ENCODE measurements at regions not wholly inside any gene's neighbourhood (a gene's known extent, or its start where the extent isn't known, plus 50 kb on each side); places are given as distances from the start of the nearest gene placed in this dataset.
A peak's percentile ranks its signal among the peaks of the same experiment; 100 is the strongest.

DNA sequence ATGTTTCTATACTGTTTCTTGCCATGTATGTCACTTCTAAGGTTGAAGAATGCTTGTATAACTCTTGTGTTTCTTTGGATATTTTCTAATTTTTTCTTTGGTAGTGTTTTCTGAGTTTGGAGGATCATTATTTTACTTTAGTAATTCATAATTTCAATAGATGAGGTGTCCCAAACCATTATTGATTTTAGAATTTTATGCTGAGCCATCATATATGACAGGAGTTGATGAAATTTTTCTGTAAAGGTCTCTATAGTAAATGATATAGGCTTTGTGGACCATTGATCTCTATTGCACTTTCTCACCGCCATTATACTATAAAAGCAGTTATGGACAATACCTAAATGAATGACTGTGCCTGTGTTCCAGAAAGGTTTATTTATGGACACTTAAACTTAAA lies 183.3 kb upstream of the PPP1R3A start:
- Histone ChIP-seq H3K27ac (no peak overlapping the region), H3K4me3 (no peak overlapping the region), H3K27me3 (no peaks in the 10 kb centered on the region), H3K4me1 (peaks cover 0 to 9% (median 6%) of the 10 kb centered on the region in 3 donors), H3K9me3 (peaks cover 0 to 3% (median 0%) of the 10 kb centered on the region in 3 donors), H3K36me3 (no peaks in the 10 kb centered on the region)
- intact Hi-C loops (cut with DNase I) = no loop called here
- WGBS, 2 donors = 89 to 94% methylated on average over 1 of the region's 1 CpG
- TF ChIP-seq POLR2A (IDR thresholded peaks at IDR 0.05) = no peak
- TF ChIP-seq CTCF (IDR thresholded peaks at IDR 0.05) = no peak
- no peak for DNase-seq

GRCh38 chr7:114100810-114101209 lies 182.0 kb upstream of the PPP1R3A start:
- TF ChIP-seq CTCF (IDR thresholded peaks at IDR 0.05) (no peak), POLR2A (IDR thresholded peaks at IDR 0.05) (no peak)
- Histone ChIP-seq H3K4me3 (no peak overlapping the region), H3K27ac (no peak overlapping the region), H3K27me3 (no peaks in the 10 kb centered on the region), H3K9me3 (peaks cover 0 to 3% (median 0%) of the 10 kb centered on the region in 3 donors), H3K4me1 (peaks cover 0 to 9% (median 3%) of the 10 kb centered on the region in 3 donors), H3K36me3 (no peaks in the 10 kb centered on the region)
- DNase-seq = no peak
- intact Hi-C loops (cut with DNase I) = no loop called here

GRCh38 chr7:114099337-114099736 lies 180.5 kb upstream of the PPP1R3A start:
- H3K9me3 ChIP-seq = peaks cover 0 to 3% (median 0%) of the 10 kb centered on the region in 3 donors
- H3K27ac ChIP-seq = no peak overlapping the region
- H3K36me3 ChIP-seq = no peaks in the 10 kb centered on the region
- H3K27me3 ChIP-seq = no peaks in the 10 kb centered on the region
- intact Hi-C loops (cut with DNase I) = no loop called here
- 90 to 91% methylated on average over 3 of the region's 3 CpGs for WGBS, 2 donors
- peaks cover 0 to 9% (median 3%) of the 10 kb centered on the region in 3 donors for H3K4me1 ChIP-seq
- no peak for TF ChIP-seq CTCF (IDR thresholded peaks at IDR 0.05)
- TF ChIP-seq POLR2A (IDR thresholded peaks at IDR 0.05) = no peak
- H3K4me3 ChIP-seq = no peak overlapping the region
- DNase-seq = no peak

DNA sequence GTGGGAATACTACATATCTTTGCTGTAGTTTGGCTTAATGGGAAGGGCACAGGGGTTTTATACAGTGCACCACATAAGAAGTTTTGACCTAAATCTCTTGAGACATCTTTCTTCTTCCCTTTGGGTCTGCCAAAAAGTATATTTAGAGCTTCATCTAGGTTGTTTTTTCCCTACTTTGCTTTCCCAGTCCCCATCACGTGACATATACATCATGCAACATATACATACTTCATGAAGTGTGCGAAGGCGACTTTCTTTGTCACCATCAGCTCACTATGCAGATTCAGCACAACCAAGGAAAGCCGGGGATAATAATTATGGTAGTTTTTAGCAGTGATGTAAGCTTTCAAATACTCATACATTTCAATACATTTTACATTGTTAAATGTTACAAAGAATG lies 177.1 kb upstream of the PPP1R3A start:
- Histone ChIP-seq H3K9me3 (peaks cover 0 to 3% (median 0%) of the 10 kb centered on the region in 3 donors), H3K27ac (no peak overlapping the region), H3K4me3 (no peak overlapping the region), H3K27me3 (no peaks in the 10 kb centered on the region), H3K36me3 (no peaks in the 10 kb centered on the region), H3K4me1 (peaks cover 0 to 7% (median 0%) of the 10 kb centered on the region in 3 donors)
- 91 to 96% methylated on average over 4 of the region's 4 CpGs for WGBS, 2 donors
- no peak for DNase-seq
- TF ChIP-seq POLR2A (IDR thresholded peaks at IDR 0.05) (no peak), CTCF (IDR thresholded peaks at IDR 0.05) (no peak)
- intact Hi-C loops (cut with DNase I) = no loop called here

- WGBS, 2 donors = 30 to 34% methylated on average over 2 of the region's 2 CpGs
- Histone ChIP-seq H3K27ac (peak overlapping the region; percentile 94 to 97 (median 96)), H3K4me1 (peaks cover 0 to 53% (median 8%) of the 10 kb centered on the region in 3 donors), H3K9me3 (no peaks in the 10 kb centered on the region), H3K27me3 (peaks cover 0 to 44% (median 0%) of the 10 kb centered on the region in 4 donors), H3K36me3 (no peaks in the 10 kb centered on the region), H3K4me3 (peak overlapping the region; percentile 81 to 90 (median 84))
- TF ChIP-seq POLR2A (IDR thresholded peaks at IDR 0.05) = no peak
- no peak for DNase-seq
- intact Hi-C loops (cut with DNase I) = loop anchor here (5.0 kb wide), 1 partner anchor 324 kb away; the partner anchor contains the start of gene FOXP2
Measured at GRCh38 chr7:114088470-114088940, 169.7 kb upstream of the PPP1R3A start.

Data from esophagus squamous epithelium (tissue), 5 donors.